Activated effector memory CD4-positive, alpha-beta T cell treated with anti-CD3 and anti-CD28 coated beads, Interleukin-2, amount 50 U/mL, for 16 hours (primary cell): ENCODE measurements at regions not wholly inside any gene's neighbourhood (a gene's known extent, or its start where the extent isn't known, plus 50 kb on each side); places are given as distances from the start of the nearest gene placed in this dataset.

Experiments
- DNase-seq: peaks from one replicate; pipeline ENCODE4 v3.0.0-alpha.2; 2020

DNA sequence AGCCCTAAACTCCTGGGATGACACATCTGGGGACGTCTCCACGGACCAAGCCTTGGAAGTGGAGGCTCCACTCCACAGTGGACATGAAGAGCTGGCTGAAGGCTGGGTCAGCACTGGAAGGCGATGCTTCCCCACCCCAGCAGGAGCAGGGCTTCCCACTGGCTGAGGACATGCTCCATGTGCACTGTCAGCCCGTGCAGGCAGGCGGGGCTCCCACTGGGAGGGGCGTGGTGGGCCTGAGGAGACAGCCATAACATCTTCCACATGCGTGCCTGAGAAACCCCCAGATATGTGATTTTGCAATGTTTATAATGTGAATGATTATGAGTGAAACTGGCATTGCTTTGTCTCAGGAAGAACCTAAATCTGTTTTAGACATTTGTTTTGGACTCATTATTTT is 231.3 kb downstream of the KLF13 start:
- no peak for DNase-seq

DNA sequence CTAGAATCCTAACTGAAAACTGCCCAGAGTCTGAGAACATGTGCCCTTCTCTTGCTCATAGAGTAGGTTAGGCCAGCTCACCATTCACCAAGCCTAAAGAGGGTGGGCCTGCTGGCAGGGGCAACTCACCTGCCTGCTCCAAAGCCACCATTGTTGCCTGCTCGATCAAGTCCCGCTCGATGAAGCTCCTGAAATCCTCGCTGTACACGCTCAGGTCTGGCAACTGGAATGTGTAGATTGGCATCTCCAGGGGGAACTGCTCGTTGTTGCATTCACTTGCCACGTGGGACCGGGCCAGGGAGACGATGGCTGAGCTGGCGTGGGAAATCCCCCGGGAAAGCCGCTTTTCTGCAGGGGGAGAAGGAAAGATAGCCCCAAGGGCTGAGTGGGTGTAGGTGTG is 232.2 kb downstream of the KLF13 start:
- peak; percentile 57 for DNase-seq

DNA sequence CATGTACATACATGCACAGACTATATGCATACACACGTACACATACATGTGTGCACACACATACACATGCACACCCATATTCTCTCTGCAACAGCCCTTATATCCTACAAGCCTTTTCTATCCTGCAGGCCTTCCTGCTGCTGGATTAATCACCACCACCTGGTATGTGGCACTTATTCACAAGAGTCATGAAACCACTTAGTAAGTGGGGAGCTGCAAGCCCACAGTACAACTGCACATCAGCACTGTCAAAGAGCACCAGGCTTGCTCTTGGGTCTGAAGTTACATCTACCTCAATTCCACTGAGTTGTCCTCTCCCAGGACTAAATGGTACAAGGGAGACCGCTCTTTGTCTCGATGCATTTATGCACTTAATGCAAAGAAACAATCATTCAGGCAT is 233.2 kb downstream of the KLF13 start:
- DNase-seq: no peak

DNA sequence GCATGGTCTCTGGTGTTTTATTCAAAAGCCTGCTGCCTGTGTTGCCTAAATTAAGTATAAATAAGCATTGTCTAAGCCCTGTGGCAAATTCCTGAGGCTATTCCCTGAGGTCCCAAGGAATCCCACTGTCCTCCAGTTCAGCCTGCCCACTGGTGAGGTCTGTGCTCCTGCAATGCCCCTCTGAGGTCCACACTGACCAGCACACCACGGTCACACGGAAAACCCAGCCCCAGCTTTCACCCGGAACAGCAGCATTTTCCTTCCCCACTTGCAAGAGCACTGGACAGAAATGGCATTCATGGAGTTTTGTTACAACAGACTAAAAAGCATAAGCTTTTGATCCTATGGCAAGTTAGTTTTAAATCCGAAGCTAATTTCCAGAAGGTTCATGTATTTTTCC is 234.0 kb downstream of the KLF13 start:
- DNase-seq: no peak

DNA sequence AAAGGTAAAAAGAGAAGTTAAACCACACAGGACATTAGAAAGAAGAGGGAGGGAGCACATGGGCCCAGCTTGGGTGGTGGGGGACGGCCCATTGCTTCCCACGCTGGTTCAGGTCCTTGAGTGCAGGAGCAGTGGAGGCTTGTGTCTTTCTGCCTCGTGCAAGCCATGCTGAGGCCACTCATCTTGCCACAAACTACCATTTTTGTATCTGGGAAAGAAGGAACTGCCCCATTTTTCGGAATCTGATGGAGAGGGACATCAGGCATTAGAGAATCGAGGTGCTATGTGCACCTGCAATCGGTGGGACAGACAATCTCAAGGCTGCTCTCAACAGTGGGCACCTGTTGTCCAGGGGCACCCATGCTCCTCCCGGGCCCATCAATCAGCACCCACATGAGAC is 234.5 kb downstream of the KLF13 start:
- no peak for DNase-seq

DNA sequence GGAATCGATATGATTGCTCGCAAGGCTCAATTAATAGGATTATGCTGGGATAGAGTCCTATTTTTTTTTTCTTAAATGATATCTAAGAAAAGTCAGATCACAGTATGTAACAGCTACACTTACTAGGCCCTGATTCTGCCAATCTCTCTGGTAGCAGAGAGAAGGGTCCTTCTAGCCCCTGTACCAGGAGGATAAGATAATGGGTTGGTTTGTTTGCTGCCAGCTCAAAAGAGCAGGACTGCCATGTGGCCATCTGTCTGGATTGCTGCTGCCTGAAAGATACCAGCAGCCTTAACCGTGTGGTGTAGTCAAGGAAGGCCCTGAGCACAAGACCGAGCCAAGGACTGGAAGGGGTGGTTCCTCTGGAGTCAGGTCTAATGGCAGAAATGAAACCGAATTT is 236.4 kb downstream of the KLF13 start:
- DNase-seq: no peak

DNA sequence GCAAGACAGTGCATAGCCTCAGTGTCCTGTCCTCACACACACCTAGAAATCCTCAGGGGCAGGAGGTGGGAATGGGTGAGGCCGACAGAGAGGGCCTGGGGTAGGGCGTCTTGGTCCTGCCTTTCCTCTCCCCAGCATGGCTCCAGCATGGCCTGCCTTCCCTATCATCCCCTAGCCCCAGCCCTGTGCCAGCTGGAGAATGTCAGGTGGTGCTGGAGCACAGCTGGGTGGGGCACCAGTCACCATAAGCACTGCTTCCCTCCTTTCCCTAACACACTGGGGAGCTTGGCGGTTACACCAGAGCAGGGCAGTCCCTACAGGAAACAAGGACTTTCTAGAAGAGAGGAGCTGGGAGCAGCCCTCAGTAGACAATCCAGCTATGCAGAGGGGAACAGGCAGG is 236.8 kb downstream of the KLF13 start:
- DNase-seq: no peak

DNA sequence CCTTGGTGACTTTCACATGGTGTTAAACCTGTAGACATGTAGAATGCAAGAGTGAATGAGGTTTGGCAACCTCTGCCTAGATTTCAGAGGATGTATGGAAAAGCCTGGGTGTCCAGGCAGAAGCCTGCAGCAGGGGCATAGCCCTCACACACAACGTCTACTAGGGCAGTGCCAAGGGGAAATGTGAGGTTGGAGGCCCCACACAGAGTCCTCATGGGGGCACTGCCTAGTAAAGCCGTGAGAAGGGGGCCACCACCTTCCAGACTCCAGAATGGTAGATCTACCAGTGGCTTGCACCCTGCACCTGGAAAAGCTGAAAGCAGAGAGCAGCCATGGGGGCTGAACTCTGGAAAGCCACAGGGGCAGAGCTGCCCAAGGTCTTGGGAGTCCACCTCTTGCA is 241.2 kb downstream of the KLF13 start:
- no peak for DNase-seq

DNA sequence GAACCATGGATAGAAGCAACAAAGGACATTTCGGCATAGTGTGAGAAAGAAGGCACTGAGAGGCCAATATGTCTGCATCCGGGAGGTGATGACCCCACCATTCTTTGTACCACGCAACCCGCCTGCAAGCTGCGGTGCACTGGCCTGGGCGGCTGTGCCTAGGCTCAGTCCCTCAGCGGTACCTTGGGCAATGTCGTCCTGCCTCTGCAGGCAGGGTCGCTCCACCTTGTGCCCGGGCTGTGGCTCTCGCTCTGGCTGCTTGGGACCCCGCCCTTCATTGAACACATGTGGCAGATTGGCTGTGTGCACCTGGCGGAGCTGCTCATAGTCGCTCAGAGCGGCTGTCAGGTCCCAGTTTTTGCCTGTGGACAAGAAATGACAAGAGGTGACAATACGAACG is 243.2 kb downstream of the KLF13 start:
- no peak for DNase-seq

DNA sequence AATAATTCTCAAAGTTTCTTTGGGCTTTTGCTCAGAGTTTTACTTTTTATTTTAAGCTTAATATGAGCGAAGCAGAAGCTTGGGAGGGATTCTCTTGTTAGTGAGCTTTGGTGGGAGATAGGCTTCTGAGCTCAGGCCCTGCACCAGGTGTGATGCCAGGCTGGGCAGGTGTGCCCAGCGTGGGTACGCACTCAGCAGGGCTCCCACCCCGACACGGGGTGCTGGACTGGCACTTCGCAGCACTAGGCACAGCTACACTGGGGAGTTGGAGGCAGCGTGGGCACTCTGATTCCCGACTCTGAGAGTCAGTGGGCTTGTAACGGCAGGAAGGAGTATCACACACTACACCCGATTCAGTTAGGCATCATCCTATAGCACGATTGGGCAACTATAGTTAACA is 244.0 kb downstream of the KLF13 start:
- no peak for DNase-seq

DNA sequence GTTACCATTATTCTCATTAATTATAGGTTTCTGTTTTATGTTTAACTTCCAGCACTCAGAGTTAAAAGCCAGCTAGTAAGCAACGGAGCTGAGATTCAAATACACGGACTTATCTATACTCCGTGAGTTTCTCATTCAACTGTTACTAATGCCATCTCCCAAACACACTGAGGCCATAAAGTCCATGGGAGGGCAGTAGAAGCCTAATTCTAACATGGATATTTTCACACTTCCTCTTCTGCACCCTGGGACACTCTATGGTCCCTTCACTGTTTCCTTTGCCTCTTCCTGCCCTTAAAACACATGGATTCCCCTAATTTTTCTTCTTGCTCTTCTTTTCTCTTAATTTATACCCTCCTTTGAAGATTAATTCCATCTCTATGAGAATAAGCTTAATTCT is 245.0 kb downstream of the KLF13 start:
- no peak for DNase-seq

DNA sequence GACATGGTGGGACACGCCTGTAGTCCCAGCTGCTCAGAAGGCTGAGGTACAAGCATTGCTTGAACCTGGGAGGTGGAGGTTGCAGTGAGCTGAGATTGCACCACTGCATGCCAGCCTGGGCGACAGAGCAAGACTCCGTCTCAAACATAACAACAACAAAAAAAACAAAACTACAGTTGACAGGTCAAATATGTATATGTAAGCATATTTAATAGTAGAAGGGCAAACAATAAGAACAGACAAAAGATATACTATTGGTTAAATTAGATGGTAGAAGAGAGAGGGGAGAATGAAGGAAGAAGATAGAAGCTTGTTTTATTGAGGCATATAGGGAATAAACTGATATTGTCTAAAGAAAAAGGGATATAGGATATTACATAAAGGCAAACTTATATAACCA is 247.1 kb downstream of the KLF13 start:
- no peak for DNase-seq

DNA sequence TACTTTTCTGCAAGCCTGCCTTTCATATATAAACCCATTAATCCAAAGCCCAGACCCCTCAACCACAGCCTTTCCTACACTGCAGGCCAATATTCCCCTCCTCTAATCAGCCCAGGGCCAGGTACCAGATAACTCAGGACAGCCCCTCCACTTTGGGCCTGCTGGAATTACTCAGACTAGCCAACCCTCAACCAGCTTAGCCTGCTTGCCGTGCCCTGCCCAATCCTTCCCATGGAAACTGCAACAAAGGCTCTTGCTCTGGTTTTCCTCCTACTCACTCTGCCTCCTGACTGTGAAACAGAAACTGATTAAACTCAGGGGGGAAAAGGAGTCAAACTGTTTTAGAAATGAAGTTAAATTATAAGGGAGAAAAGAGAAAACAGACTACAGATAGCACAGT is 248.1 kb downstream of the KLF13 start:
- no peak for DNase-seq

DNA sequence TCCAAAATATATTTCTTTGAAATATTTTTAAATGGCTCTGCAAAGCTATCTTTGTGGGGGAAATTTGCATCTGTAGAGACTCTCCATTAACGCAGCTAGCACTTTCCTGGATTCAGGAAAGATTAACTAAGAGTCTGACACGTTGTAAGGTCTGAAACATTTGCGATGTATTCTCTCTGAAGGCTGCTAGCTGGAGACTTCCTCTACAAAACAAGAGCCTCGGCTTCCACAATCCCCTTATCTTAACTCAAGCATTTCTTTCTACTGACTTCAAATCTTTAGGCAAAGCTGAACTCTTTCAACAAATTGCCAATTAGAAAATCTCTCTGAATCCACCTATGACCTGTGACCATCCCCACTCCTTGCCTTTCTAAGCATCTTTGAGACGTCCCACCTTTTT is 250.5 kb downstream of the KLF13 start:
- no peak for DNase-seq

DNA sequence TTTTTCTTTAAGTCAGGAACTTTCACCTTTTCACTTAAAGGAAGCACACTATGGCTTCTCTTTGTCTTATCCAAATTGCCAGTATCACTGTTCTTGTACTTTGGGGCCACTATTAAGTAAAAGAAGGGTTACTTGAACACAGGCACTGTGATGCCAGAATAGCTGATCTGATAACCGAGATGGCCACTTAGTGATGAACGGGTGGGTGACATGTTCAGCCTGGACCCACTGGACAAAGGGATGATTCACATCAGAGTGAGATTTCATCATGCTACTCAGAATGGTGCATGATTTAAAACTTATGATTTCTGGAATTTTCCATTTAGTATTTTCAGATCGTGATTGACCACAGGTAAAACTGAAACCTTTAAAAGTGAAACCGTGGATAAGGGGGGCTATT is 252.6 kb downstream of the KLF13 start:
- DNase-seq: no peak

DNA sequence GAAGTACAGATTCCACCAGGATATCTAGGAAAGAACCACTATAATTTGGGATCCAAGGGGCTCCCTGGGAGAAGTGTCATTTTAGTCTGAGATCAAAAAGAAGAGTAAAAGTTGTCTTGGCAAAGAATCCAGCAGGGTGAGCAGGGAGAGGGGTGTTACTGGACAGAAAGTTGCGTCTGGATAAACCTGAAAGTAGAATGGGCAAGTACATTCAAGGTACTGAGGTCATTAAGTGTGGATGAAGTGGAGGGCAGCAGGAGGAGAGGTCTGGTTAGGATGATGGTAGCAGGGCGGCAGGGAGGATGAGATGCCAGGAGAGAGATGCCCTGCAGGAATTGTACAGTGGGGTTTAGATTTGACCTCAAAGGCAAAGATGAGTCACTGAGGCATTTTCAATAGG is 253.3 kb downstream of the KLF13 start:
- no peak for DNase-seq

DNA sequence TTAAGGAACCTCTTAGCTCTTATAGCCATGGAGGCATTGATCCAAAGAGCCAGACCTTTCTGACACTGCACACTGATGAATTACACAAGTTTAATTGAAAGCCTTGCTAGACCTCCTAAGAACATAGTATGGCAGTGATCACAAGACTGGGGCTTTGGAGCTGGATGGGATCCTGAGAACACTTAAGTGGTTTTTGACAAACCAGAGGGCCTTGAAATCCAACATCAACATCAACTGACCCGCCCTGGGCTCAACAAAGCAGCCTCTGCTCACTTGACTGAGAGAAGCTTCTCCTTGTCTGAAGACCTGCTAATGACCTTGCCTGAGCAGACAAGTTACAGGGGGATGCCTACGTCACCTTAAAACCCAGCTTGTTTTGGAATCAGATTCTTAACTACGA is 257.6 kb downstream of the KLF13 start:
- DNase-seq: no peak

DNA sequence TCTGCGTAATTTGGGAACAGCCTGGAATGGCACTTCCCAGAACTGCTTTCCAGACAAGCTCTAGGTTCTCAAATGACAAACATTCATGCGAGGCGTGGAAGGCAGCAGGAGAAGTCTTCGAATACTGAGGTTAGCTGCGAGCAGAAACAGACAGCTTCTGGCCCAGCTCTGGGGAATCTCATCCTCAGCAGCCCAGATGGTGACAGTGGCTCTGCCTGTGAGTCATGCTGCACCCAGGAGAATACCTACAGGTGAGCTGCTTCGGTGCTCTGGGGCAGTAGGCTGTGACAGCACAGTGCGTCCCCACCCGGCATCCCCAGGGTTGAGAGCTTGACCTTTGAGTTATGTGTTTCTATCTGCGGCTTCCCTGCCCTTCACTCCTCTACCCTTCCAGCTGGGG is 258.6 kb downstream of the KLF13 start:
- no peak for DNase-seq

DNA sequence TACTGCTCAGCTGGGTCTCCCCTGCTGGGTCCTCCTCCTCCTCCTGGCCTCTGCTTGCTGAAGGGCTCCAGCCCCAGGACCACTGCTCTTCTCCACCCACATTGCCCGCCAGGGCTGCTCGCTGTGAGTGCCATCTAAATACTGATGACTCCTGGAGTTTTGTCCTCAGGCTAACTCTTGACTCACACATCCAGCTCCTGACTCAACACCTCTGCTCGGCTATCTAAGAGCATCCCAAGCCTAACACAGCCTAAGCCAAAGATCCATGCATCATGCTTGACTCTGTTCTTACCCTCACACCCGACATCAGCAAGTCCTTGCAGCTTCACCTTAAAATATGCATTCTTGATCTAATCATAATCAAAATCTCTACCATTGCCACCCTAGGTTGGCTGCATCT is 260.2 kb downstream of the KLF13 start:
- DNase-seq: no peak

DNA sequence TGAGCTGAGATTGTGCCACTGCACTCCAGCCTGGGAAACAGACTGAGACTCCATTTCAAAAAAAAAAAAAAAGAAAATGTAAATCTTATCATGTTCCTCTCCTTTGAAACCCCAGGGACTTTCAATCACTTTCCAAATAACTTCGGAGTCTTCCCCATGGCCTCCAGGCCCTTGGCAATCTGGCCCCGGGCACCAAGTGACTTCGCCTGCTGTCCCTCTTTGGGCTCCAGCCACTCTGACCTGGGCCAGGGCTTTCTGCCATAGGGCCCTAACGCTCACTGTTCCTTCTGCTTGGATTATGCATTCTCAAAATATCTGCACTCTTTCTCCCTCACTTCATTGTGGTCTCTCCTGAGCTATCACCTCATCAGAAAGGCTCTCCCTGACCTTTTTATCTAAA is 260.9 kb downstream of the KLF13 start:
- DNase-seq: no peak

DNA sequence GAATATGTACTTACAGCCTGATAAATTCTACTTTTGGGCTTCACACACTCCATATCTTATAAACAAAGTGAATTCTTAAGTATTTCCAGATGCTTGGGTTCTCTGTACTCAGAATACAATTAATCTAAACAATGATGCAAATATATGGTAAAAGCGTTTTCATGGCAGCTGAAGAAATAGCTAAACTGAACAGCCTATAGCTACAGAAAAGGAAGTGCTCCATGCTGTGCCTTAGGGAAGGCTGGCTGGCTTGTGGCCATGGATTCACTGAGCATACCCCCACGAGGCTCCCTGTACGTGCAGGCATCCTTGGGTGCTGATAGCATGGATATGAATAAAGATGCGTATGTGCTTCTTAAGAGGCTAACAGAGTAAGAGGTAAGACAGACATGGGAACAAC is 264.0 kb downstream of the KLF13 start:
- no peak for DNase-seq

DNA sequence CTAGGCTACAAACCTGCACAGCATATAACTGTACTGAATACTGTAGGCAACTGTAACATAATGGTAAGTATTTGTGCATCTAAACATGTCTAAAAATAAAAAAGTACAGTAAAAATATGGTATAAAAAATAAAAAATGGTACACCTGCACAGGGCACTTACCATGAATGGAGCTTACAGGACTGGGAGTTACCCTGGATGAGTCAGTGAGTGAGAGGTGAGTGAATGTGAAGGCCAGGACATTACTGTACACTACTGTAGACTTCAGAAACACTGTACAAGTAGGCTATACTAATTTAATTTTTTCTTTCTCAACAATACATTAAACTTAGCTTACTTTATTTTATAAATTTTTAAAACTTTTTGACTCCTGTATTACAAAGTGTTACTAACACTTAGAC is 265.3 kb downstream of the KLF13 start:
- no peak for DNase-seq

DNA sequence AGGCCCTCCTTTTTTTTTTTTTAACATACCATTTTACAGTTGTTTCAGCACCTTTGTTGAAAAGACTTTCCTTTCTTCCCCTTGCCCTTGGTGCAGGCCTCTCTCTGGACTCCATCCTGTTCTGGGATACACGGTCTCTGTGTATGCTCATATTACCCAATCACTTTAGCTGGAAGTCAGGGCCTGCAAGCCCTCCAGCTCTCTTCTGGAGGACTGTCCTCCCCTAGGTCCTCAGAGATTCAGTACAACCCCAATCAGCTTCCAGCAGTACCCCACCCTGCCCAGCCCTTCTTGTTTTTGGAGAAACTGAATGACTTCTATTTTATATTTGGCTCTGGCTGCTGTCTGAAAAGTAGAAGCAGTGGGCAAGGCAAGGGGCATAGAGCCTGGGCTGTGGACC is 270.8 kb downstream of the KLF13 start:
- no peak for DNase-seq

DNA sequence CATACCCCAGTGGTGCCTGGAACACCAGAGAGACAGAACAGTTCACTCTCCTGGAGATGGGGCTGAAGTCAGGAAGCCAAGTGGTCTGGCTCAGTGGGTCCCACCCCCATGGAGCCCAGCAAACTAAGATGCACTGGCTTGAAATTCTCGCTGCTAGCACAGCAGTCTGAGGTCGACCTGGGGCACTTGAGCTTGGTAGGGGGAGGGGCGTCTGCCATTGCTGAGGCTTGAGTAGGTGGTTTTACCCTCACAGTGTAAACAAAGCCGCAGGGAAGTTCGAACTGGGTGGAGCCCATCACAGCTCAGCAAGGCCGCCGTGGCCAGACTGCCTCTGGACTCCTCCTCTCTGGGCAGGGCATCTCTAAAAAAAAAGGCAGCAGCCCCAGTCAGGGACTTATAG is 272.0 kb downstream of the KLF13 start:
- no peak for DNase-seq

DNA sequence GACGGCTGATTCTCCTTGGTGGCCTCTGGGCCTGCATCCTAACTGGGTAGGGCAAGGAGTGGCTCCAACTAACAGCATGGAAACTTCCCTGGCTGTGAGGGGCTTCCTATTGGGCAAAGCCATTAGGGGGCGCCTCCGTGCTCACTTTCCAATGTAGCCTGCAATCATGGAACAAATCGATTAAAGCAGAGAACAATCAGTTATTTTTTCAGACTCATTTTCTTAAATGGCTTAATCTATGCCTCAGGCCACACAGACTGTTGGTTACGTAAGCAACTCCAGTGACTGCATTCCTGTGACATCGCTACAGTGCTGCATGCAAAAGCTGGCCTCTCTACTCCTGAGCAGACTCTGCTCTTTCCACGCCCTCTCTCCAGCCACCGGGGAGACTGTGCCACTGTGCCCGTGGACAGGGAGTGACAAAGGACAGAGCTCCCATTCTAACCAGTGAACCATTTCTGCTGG is 278.9 kb downstream of the KLF13 start:
- no peak for DNase-seq

DNA sequence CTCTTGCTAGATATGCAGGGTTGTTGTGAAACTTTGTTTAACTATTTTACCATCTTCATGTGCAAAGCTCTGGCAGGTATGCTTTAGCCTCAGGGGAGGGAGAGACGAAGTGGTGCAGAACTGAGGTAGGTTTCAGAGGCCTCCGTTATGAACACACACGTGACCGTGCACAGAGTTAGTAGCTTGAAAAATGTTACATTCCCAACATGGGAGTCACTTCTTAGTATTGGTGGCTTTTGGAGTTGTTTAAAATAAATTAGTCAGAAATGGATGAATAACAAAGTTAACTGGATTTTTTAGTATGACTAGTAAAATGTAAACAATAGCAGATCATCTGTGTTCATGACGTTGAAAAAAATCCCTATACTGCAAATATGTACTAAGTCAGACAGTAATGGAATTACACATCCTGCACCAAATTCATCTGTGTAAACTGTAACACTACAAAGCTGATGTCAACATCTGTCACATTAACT is 279.6 kb downstream of the KLF13 start:
- DNase-seq: no peak
